ENCODE measurements at regions not wholly inside any gene's neighbourhood (a gene's known extent, or its start where the extent isn't known, plus 50 kb on each side); places are given as distances from the start of the nearest gene placed in this dataset.

- no TSS peak for BruUV-seq (replicated peaks)
- Histone ChIP-seq H3K4me1 (ENCODE audit: control insufficient read depth, insufficient read depth, low read length) (no peaks in the 10 kb centered on the region), H3K4me3 (ENCODE audit: low read depth in 2 of 2, low read length in 2 of 2) (no peak overlapping the region), H3K27me3 (ENCODE audit: control insufficient read depth, insufficient read depth, low read length) (no peaks in the 10 kb centered on the region), H3K27ac (ENCODE audit: low read length) (no peak overlapping the region), H3K36me3 (ENCODE audit: control insufficient read depth, insufficient read depth, low read length) (no peaks in the 10 kb centered on the region), H3K9me3 (ENCODE audit: control insufficient read depth, insufficient read depth, low read depth, low read length) (no peaks in the 10 kb centered on the region)
- intact Hi-C loops (cut with micrococcal nuclease; ENCODE audit: unreplicated experiment) (no loop called here), in situ Hi-C loops (cut with HindIII; ENCODE audit: low pct_unique_long_range_greater_than_20kb, low sequenced_read_pairs) (no loop called here)
- ATAC-seq (no peak), DNase-seq (ENCODE audit: low read depth, low spot score) (no peak)
- TF ChIP-seq CTCF (IDR thresholded peaks at IDR 0.05) (no peak), SIN3A (IDR thresholded peaks at IDR 0.05; ENCODE audit: borderline replicate concordance, insufficient read depth, low read depth, low read length) (no peak), TCF7L2 (IDR thresholded peaks at IDR 0.05; ENCODE audit: low read depth, low read length) (no peak), POLR2AphosphoS5 (IDR thresholded peaks at IDR 0.05; ENCODE audit: low read depth, low read length) (no peak), REST (IDR thresholded peaks at IDR 0.05; ENCODE audit: insufficient read depth in 1 of 2, low read depth in 2 of 2, low read length in 1 of 2) (no peak)
- ChIA-PET CTCF (no interaction called here), POLR2A (no interaction called here)
Observed at GRCh38 chr15:48028712-48029111, 92.1 kb upstream of the SLC24A5 start.

GRCh38 chr15:48029642-48030041 lies 91.1 kb upstream of the SLC24A5 start:
- CTCF ChIA-PET = no interaction called here
- no peaks in the 10 kb centered on the region for H3K36me3 ChIP-seq (ENCODE audit: control insufficient read depth, insufficient read depth, low read length)
- no peaks in the 10 kb centered on the region for H3K9me3 ChIP-seq (ENCODE audit: control insufficient read depth, insufficient read depth, low read depth, low read length)
- no peaks in the 10 kb centered on the region for H3K4me1 ChIP-seq (ENCODE audit: control insufficient read depth, insufficient read depth, low read length)
- POLR2A ChIA-PET = no interaction called here
- ATAC-seq (no peak), DNase-seq (ENCODE audit: low read depth, low spot score) (no peak)
- intact Hi-C loops (cut with micrococcal nuclease; ENCODE audit: unreplicated experiment) (no loop called here), in situ Hi-C loops (cut with HindIII; ENCODE audit: low pct_unique_long_range_greater_than_20kb, low sequenced_read_pairs) (no loop called here)
- H3K4me3 ChIP-seq (ENCODE audit: low read depth in 2 of 2, low read length in 2 of 2) = no peak overlapping the region
- no peak overlapping the region for H3K27ac ChIP-seq (ENCODE audit: low read length)
- no TSS peak for BruUV-seq (replicated peaks)
- TF ChIP-seq TCF7L2 (IDR thresholded peaks at IDR 0.05; ENCODE audit: low read depth, low read length) = no peak
- TF ChIP-seq REST (IDR thresholded peaks at IDR 0.05; ENCODE audit: insufficient read depth in 1 of 2, low read depth in 2 of 2, low read length in 1 of 2) = no peak
- TF ChIP-seq POLR2AphosphoS5 (IDR thresholded peaks at IDR 0.05; ENCODE audit: low read depth, low read length) = no peak
- no peak for TF ChIP-seq SIN3A (IDR thresholded peaks at IDR 0.05; ENCODE audit: borderline replicate concordance, insufficient read depth, low read depth, low read length)
- no peak for TF ChIP-seq CTCF (IDR thresholded peaks at IDR 0.05)
- H3K27me3 ChIP-seq (ENCODE audit: control insufficient read depth, insufficient read depth, low read length) = no peaks in the 10 kb centered on the region
